SK-N-SH (cell line): ENCODE measurements at regions not wholly inside any gene's neighbourhood (a gene's known extent, or its start where the extent isn't known, plus 50 kb on each side); places are given as distances from the start of the nearest gene placed in this dataset.

Experiments
- CTCF ChIA-PET: fragments of 300-600, 350-600 bp; formaldehyde crosslinking; extraction: SDS; loops from one replicate; lab custom pipeline; 2021; lab: Yijun Ruan, JAX
- POLR2A ChIA-PET: fragments of 350-600 bp; sonication (Branson Sonifier 250); formaldehyde crosslinking; extraction: SDS; loops from one replicate; lab custom pipeline; 2020; ENCODE audit warnings: antibody characterized with exemption, inconsistent platforms; lab: Yijun Ruan, JAX
- DNase-seq: peaks from one replicate; pipeline ENCODE4 v3.0.0; 2012
- H2AFZ ChIP-seq: fragments of 200-600 bp; sonication (generic); 2 replicates; pipeline ENCODE4 v1.8.1; 2016; ENCODE audit warnings: antibody characterized with exemption, mild to moderate bottlenecking, low read depth
- H3F3A ChIP-seq: fragments of 200-600 bp; sonication (generic); replicated peaks from 2 replicates; pipeline ENCODE3; 2016; ENCODE audit warnings: antibody characterized with exemption, mild to moderate bottlenecking; ENCODE audit not compliant: insufficient read depth
- H3K27ac ChIP-seq, 2 experiments: fragments of 200-500 bp in 1 of 2; fragments of 200-600 bp in 1 of 2; sonication (Bioruptor generic) in 1 of 2; sonication (generic), shearing (Covaris generic) in 1 of 2; 2 replicates each; pipeline versions ENCODE4 v1.5.1 to v1.6.1; 2014 to 2016; ENCODE audit warnings: low read depth in 2 of 2, inconsistent platforms in 1 of 2, low read length in 1 of 2, mild to moderate bottlenecking in 1 of 2, mixed read lengths in 1 of 2
- H3K27me3 ChIP-seq: fragments of 200-600 bp; sonication (generic), shearing (Covaris generic); 2 replicates; pipeline ENCODE4 v1.6.1; 2016; ENCODE audit warnings: mixed run types; ENCODE audit not compliant: insufficient read depth
- H3K36me3 ChIP-seq, 2 experiments: fragments of 200-500 bp in 1 of 2; fragments of 200-600 bp in 1 of 2; sonication (Bioruptor generic) in 1 of 2; sonication (generic) in 1 of 2; replicated peaks in 1 of 2; 2 replicates each; pipeline versions ENCODE3 to v1.5.1; 2014 to 2016; ENCODE audit warnings: low read length in 1 of 2, mild to moderate bottlenecking in 1 of 2; ENCODE audit not compliant: insufficient read depth in 2 of 2, control insufficient read depth in 1 of 2
- H3K4me1 ChIP-seq, 2 experiments: fragments of 200-500 bp in 1 of 2; fragments of 200-600 bp in 1 of 2; sonication (Bioruptor generic) in 1 of 2; sonication (generic), shearing (Covaris generic) in 1 of 2; 2 replicates each; pipeline versions ENCODE4 v1.5.1 to v1.6.1; 2014 to 2016; ENCODE audit warnings: low read depth in 1 of 2, low read length in 1 of 2, mixed run types in 1 of 2; ENCODE audit not compliant: insufficient read depth in 2 of 2, control insufficient read depth in 1 of 2
- H3K4me2 ChIP-seq: fragments of 200-600 bp; sonication (generic), shearing (Covaris generic); 2 replicates; pipeline ENCODE4 v1.6.1; 2017; ENCODE audit warnings: mixed run types
- H3K4me3 ChIP-seq, 2 experiments: fragments of 200-500 bp in 1 of 2; fragments of 200-600 bp in 1 of 2; sonication (Bioruptor generic) in 1 of 2; sonication (generic), shearing (Covaris generic) in 1 of 2; 2 replicates each; pipeline versions ENCODE4 v1.5.1 to v1.8.1; 2014 to 2016; ENCODE audit warnings: low read depth in 2 of 2, inconsistent platforms in 1 of 2, low read length in 1 of 2, mild to moderate bottlenecking in 1 of 2, mixed read lengths in 1 of 2, moderate library complexity in 1 of 2
- H3K79me2 ChIP-seq: fragments of 200-600 bp; sonication (generic); 2 replicates; pipeline ENCODE4 v1.8.1; 2017; ENCODE audit warnings: mild to moderate bottlenecking; ENCODE audit not compliant: insufficient read depth
- H3K9ac ChIP-seq: fragments of 200-600 bp; sonication (generic); 2 replicates; pipeline ENCODE4 v1.6.1; 2017; ENCODE audit warnings: mixed run types
- H3K9me2 ChIP-seq: fragments of 200-600 bp; sonication (generic); 2 replicates; pipeline ENCODE4 v1.6.1; 2017; ENCODE audit warnings: mixed run types
- H3K9me3 ChIP-seq: fragments of 200-600 bp; sonication (generic); 2 replicates; pipeline ENCODE4 v1.6.1; 2017; ENCODE audit warnings: mixed run types, mild to moderate bottlenecking, moderate library complexity
- H4K20me1 ChIP-seq: fragments of 200-600 bp; sonication (generic); 2 replicates; pipeline ENCODE4 v1.6.1; 2017; ENCODE audit warnings: mild to moderate bottlenecking, mixed run types; ENCODE audit not compliant: insufficient read depth
- EP300 ChIP-seq, 2 experiments: IDR thresholded peaks; 2 replicates each; pipeline versions ENCODE4 v1.4.0 to v1.6.1; 2012; ENCODE audit warnings: borderline replicate concordance in 1 of 2, low read depth in 1 of 2, low read length in 1 of 2
- IRF3 ChIP-seq: fragments of 150-350 bp; IDR thresholded peaks from 2 replicates; pipeline ENCODE4 v1.6.1; 2016; ENCODE audit warnings: mild to moderate bottlenecking, low read depth, low read length
- JUND ChIP-seq: IDR thresholded peaks from 2 replicates; pipeline ENCODE4 v1.4.0; 2012
- MXI1 ChIP-seq: IDR thresholded peaks from 2 replicates; pipeline ENCODE4 v1.6.1; 2012; ENCODE audit warnings: mild to moderate bottlenecking, low read depth, low read length, improper control_type of control experiment
- NFIC ChIP-seq: IDR thresholded peaks from 2 replicates; pipeline ENCODE4 v1.4.0; 2012; ENCODE audit warnings: borderline replicate concordance
- RCOR1 ChIP-seq: fragments of 150-350 bp; IDR thresholded peaks from 2 replicates; pipeline ENCODE4 v1.6.1; 2017; ENCODE audit warnings: antibody characterized with exemption, low read length
- RXRA ChIP-seq: IDR thresholded peaks from 2 replicates; pipeline ENCODE4 v1.4.0; 2012; ENCODE audit warnings: low read depth, mild to moderate bottlenecking, borderline replicate concordance
- SIN3A ChIP-seq: IDR thresholded peaks from 2 replicates; pipeline ENCODE4 v1.6.1; 2012; ENCODE audit warnings: low read depth, mild to moderate bottlenecking, low read length, moderate library complexity, borderline replicate concordance
- TEAD4 ChIP-seq: IDR thresholded peaks from 2 replicates; pipeline ENCODE4 v1.4.0; 2012; ENCODE audit warnings: mild to moderate bottlenecking, borderline replicate concordance; ENCODE audit not compliant: insufficient read depth
- USF2 ChIP-seq: fragments of 150-350 bp; IDR thresholded peaks from 2 replicates; pipeline ENCODE4 v1.6.1; 2017; ENCODE audit warnings: antibody characterized with exemption, low read length, low read depth, borderline replicate concordance
- WGBS: methylation state at CpG from one replicate; pipeline ENCODE4 v1.1.6; 2017; ENCODE audit warnings: low lambda C conversion rate; 5-methylcytosine and 5-hydroxymethylcytosine counted together
- TF ChIP-seq, protein P1 (sequence below): IDR thresholded peaks from 2 replicates; pipeline ENCODE4 v1.4.0; 2012; ENCODE audit warnings: low read depth

GRCh38 chr7:45992826-45993225 is 71.8 kb upstream of the IGFBP3 start:
- CTCF ChIA-PET: interaction anchor here (0.9 to 1.5 kb wide), 4 partner anchors 10 to 400 kb away, joined by 3 to 8 read pairs (median 3); no protein-coding TSS in a partner anchor

DNA sequence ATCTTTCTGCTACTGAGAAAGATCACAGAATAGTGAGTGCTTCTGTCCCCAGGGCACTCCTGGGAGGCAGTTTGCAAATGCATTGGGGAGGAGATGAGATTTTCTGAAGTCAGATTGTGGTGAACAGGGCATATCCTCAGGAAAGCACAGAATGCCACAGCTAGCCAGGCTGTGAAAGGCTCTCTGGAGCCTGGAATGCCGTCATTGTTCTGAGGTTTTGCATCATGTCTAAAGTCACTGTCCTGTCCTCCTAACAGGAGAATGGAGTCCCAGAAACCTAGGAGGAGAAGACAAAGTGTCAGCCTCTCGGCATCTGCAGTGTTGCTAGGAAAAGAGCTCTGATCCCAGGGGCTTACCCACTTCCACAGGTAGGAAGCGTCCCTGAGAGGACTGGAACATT is 69.2 kb upstream of the IGFBP3 start:
- H3K9me2 ChIP-seq: no peaks in the 10 kb centered on the region
- CTCF ChIA-PET: interaction anchor here (1.4 kb wide), 1 partner anchor 11 kb away, joined by 3 read pairs; no protein-coding TSS in a partner anchor
- POLR2A ChIA-PET: no interaction called here
- H3K27ac ChIP-seq: no peak overlapping the region
- H3K9me3 ChIP-seq: no peaks in the 10 kb centered on the region
- no peak for TF ChIP-seq RXRA
- TF ChIP-seq, all 33 proteins: peak for 0
- Histone ChIP-seq H3K27me3 (no peaks in the 10 kb centered on the region), H3K4me1 (peaks cover 0 to 5% of the 10 kb centered on the region in 2 experiments; a peak in 2 of 4 replicates), H3F3A (no peaks in the 10 kb centered on the region), H2AFZ (no peak overlapping the region), H3K9ac (no peak overlapping the region), H3K36me3 (no peaks in the 10 kb centered on the region), H3K79me2 (no peaks in the 10 kb centered on the region), H3K4me3 (no peak overlapping the region), H3K4me2 (no peak overlapping the region), H4K20me1 (no peaks in the 10 kb centered on the region)
- DNase-seq: no peak
- 59% methylated on average over 3 of the region's 3 CpGs for WGBS

More at GRCh38 chr7:45992826-45993225, 71.8 kb upstream of the IGFBP3 start:
- H3K36me3 ChIP-seq: no peaks in the 10 kb centered on the region
- no peaks in the 10 kb centered on the region for H3K27me3 ChIP-seq
- WGBS: 59% methylated on average over 4 of the region's 4 CpGs
- H3K27ac ChIP-seq: no peak overlapping the region
- DNase-seq: no peak
- TF ChIP-seq USF2 (no peak), NFIC (no peak), IRF3 (no peak), MXI1 (no peak), JUND (no peak), TEAD4 (no peak), EP300 (IDR thresholded peaks at IDR 0.05; ENCODE audit: borderline replicate concordance in 1 of 2, low read depth in 1 of 2, low read length in 1 of 2) (no peak), RCOR1 (no peak), SIN3A (no peak)
- TF ChIP-seq, protein P1, sequence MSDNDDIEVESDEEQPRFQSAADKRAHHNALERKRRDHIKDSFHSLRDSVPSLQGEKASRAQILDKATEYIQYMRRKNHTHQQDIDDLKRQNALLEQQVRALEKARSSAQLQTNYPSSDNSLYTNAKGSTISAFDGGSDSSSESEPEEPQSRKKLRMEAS: no peak
- TF ChIP-seq, all 33 proteins: peak for 0
- H3K4me3 ChIP-seq: no peak overlapping the region
- no peaks in the 10 kb centered on the region for H3F3A ChIP-seq
- POLR2A ChIA-PET: no interaction called here
- no peaks in the 10 kb centered on the region for H4K20me1 ChIP-seq
- H3K4me1 ChIP-seq: peaks cover 0 to 5% of the 10 kb centered on the region in 2 experiments; a peak in 2 of 4 replicates
- H3K9me2 ChIP-seq: no peaks in the 10 kb centered on the region
- no peak overlapping the region for H3K9ac ChIP-seq
- no peaks in the 10 kb centered on the region for H3K79me2 ChIP-seq
- H2AFZ ChIP-seq: no peak overlapping the region
- peaks cover 16% of the 10 kb centered on the region for H3K9me3 ChIP-seq
- no peak overlapping the region for H3K4me2 ChIP-seq
